ENCODE measurements at regions not wholly inside any gene's neighbourhood (a gene's known extent, or its start where the extent isn't known, plus 50 kb on each side); places are given as distances from the start of the nearest gene placed in this dataset.

- H3K9me3 ChIP-seq (ENCODE audit: low read depth, low read length): no peaks in the 10 kb centered on the region
- no peak overlapping the region for H2AFZ ChIP-seq (ENCODE audit: low read length)
- H3K79me2 ChIP-seq (ENCODE audit: insufficient read depth, low read length): no peaks in the 10 kb centered on the region
- no peaks in the 10 kb centered on the region for H4K20me1 ChIP-seq (ENCODE audit: insufficient read depth, low read length)
- H3K4me3 ChIP-seq (ENCODE audit: insufficient read depth, low read length): no peak overlapping the region
- no peaks in the 10 kb centered on the region for H3K36me3 ChIP-seq (ENCODE audit: insufficient read depth, low read length)
- H3K27ac ChIP-seq (ENCODE audit: low read depth, low read length): no peak overlapping the region
- TF ChIP-seq CTCF (IDR thresholded peaks at IDR 0.05; ENCODE audit: extremely low read depth, low read depth, low read length): no peak
- no peaks in the 10 kb centered on the region for H3K27me3 ChIP-seq (ENCODE audit: insufficient read depth, low read length)
- H3K4me2 ChIP-seq (ENCODE audit: insufficient read depth, low read length): no peak overlapping the region
- DNase-seq (ENCODE audit: insufficient read length, low spot score, missing footprints): no peak
- no peaks in the 10 kb centered on the region for H3K4me1 ChIP-seq (ENCODE audit: insufficient read depth, low read length)
Observed at GRCh38 chr6:40180271-40180670, 246.0 kb upstream of the MOCS1 start.

GRCh38 chr6:40179496-40179895, 245.2 kb upstream of the MOCS1 start:
- Histone ChIP-seq H3K4me1 (ENCODE audit: insufficient read depth, low read length) (no peaks in the 10 kb centered on the region), H3K4me2 (ENCODE audit: insufficient read depth, low read length) (no peak overlapping the region), H3K27me3 (ENCODE audit: insufficient read depth, low read length) (no peaks in the 10 kb centered on the region), H3K4me3 (ENCODE audit: insufficient read depth, low read length) (no peak overlapping the region), H3K36me3 (ENCODE audit: insufficient read depth, low read length) (no peaks in the 10 kb centered on the region), H3K9me3 (ENCODE audit: low read depth, low read length) (no peaks in the 10 kb centered on the region), H3K27ac (ENCODE audit: low read depth, low read length) (no peak overlapping the region), H3K79me2 (ENCODE audit: insufficient read depth, low read length) (no peaks in the 10 kb centered on the region), H4K20me1 (ENCODE audit: insufficient read depth, low read length) (no peaks in the 10 kb centered on the region), H2AFZ (ENCODE audit: low read length) (no peak overlapping the region)
- DNase-seq (ENCODE audit: insufficient read length, low spot score, missing footprints): no peak
- TF ChIP-seq CTCF (IDR thresholded peaks at IDR 0.05; ENCODE audit: extremely low read depth, low read depth, low read length): no peak

GRCh38 chr6:40177598-40177997, 243.3 kb upstream of the MOCS1 start:
- Histone ChIP-seq H3K36me3 (ENCODE audit: insufficient read depth, low read length) (no peaks in the 10 kb centered on the region), H3K79me2 (ENCODE audit: insufficient read depth, low read length) (no peaks in the 10 kb centered on the region), H3K4me2 (ENCODE audit: insufficient read depth, low read length) (no peak overlapping the region), H3K9me3 (ENCODE audit: low read depth, low read length) (no peaks in the 10 kb centered on the region), H3K27me3 (ENCODE audit: insufficient read depth, low read length) (no peaks in the 10 kb centered on the region), H4K20me1 (ENCODE audit: insufficient read depth, low read length) (no peaks in the 10 kb centered on the region), H3K4me3 (ENCODE audit: insufficient read depth, low read length) (no peak overlapping the region), H3K4me1 (ENCODE audit: insufficient read depth, low read length) (no peaks in the 10 kb centered on the region), H2AFZ (ENCODE audit: low read length) (no peak overlapping the region), H3K27ac (ENCODE audit: low read depth, low read length) (no peak overlapping the region)
- TF ChIP-seq CTCF (IDR thresholded peaks at IDR 0.05; ENCODE audit: extremely low read depth, low read depth, low read length): no peak
- no peak for DNase-seq (ENCODE audit: insufficient read length, low spot score, missing footprints)

- Histone ChIP-seq H3K4me1 (ENCODE audit: insufficient read depth, low read length) (no peaks in the 10 kb centered on the region), H3K4me3 (ENCODE audit: insufficient read depth, low read length) (no peak overlapping the region), H3K36me3 (ENCODE audit: insufficient read depth, low read length) (no peaks in the 10 kb centered on the region), H3K27me3 (ENCODE audit: insufficient read depth, low read length) (no peaks in the 10 kb centered on the region), H3K79me2 (ENCODE audit: insufficient read depth, low read length) (no peaks in the 10 kb centered on the region), H2AFZ (ENCODE audit: low read length) (no peak overlapping the region), H3K9me3 (ENCODE audit: low read depth, low read length) (no peaks in the 10 kb centered on the region), H3K27ac (ENCODE audit: low read depth, low read length) (no peak overlapping the region), H4K20me1 (ENCODE audit: insufficient read depth, low read length) (no peaks in the 10 kb centered on the region), H3K4me2 (ENCODE audit: insufficient read depth, low read length) (no peak overlapping the region)
- TF ChIP-seq CTCF (IDR thresholded peaks at IDR 0.05; ENCODE audit: extremely low read depth, low read depth, low read length): no peak
- no peak for DNase-seq (ENCODE audit: insufficient read length, low spot score, missing footprints)
Observed at GRCh38 chr6:40176152-40176551, 241.9 kb upstream of the MOCS1 start.
